Activated CD8-positive, alpha-beta memory T cell treated with anti-CD3 and anti-CD28 coated beads for 4 hours (primary cell): ENCODE measurements at regions not wholly inside any gene's neighbourhood (a gene's known extent, or its start where the extent isn't known, plus 50 kb on each side); places are given as distances from the start of the nearest gene placed in this dataset.
"Not testable (repeated sequence)": the region's sequence is repeated elsewhere in the genome, so short reads cannot be mapped to it uniquely, and the experiment has no call there.

Source experiments
- DNase-seq, 2 donors: peaks; one replicate each; pipeline ENCODE4 v3.0.0-alpha.2; 2020; ENCODE audit warnings: low read depth in 2 of 2

- DNase-seq, result no peak
Observed at GRCh38 chr14:53743371-53743770, 213.3 kb downstream of the BMP4 start.

GRCh38 chr14:53742233-53742620 is 214.4 kb downstream of the BMP4 start:
- no peak for DNase-seq

- DNase-seq, result no peak
Observed at GRCh38 chr14:53741479-53742232, 215.0 kb downstream of the BMP4 start.

GRCh38 chr14:53740570-53740969 is 216.1 kb downstream of the BMP4 start:
- DNase-seq, result no peak

GRCh38 chr14:53735916-53736315 is 220.7 kb downstream of the BMP4 start:
- no peak for DNase-seq

GRCh38 chr14:53723221-53723620 is 233.4 kb downstream of the BMP4 start:
- no peak for DNase-seq

- no peak for DNase-seq
Observed at GRCh38 chr14:53719536-53719935, 237.1 kb downstream of the BMP4 start.

GRCh38 chr14:53716578-53716977 is 240.0 kb downstream of the BMP4 start:
- no peak for DNase-seq

- no peak for DNase-seq
Observed at GRCh38 chr14:53715193-53715721, 241.4 kb downstream of the BMP4 start.

GRCh38 chr14:53714495-53715192 is 242.0 kb downstream of the BMP4 start:
- no peak for DNase-seq

GRCh38 chr14:53712901-53713300 is 243.7 kb downstream of the BMP4 start:
- not testable (repeated sequence) for DNase-seq

- DNase-seq, result no peak
Observed at GRCh38 chr14:53711205-53711604, 245.4 kb downstream of the BMP4 start.

GRCh38 chr14:53710615-53711014 is 246.0 kb downstream of the BMP4 start:
- DNase-seq, result no peak

- no peak for DNase-seq
Observed at GRCh38 chr14:53709381-53709780, 247.2 kb downstream of the BMP4 start.

- DNase-seq, result no peak
Observed at GRCh38 chr14:53703457-53703856, 253.2 kb downstream of the BMP4 start.

- DNase-seq, result no peak
Observed at GRCh38 chr14:53701108-53701875, 255.3 kb downstream of the BMP4 start.

- DNase-seq, result no peak
Observed at GRCh38 chr14:53696217-53696965, 260.2 kb downstream of the BMP4 start.

- no peak for DNase-seq
Observed at GRCh38 chr14:53695692-53696214, 260.9 kb downstream of the BMP4 start.

- DNase-seq, result no peak
Observed at GRCh38 chr14:53692885-53693284, 263.7 kb downstream of the BMP4 start.

GRCh38 chr14:53692451-53692850 is 264.2 kb downstream of the BMP4 start:
- no peak for DNase-seq

- DNase-seq, result no peak
Observed at GRCh38 chr14:53683229-53683628, 273.4 kb downstream of the BMP4 start.
